Endothelial cell of umbilical vein (primary cell): ENCODE measurements at regions not wholly inside any gene's neighbourhood (a gene's known extent, or its start where the extent isn't known, plus 50 kb on each side); places are given as distances from the start of the nearest gene placed in this dataset.

Source experiments
- BruUV-seq: library from RNA; stranded (reverse); fragments of 400-500 nt; replicated peaks from 2 replicates; lab custom pipeline; 2021; lab: Mats Ljungman, UMichigan
- CTCF ChIA-PET: fragments of 300-600, 350-600 bp; sonication (Branson Sonifier 250); formaldehyde crosslinking; loops from one replicate; lab custom pipeline; 2021; ENCODE audit warnings: antibody characterized with exemption, inconsistent platforms; lab: Charles Lee
- POLR2A ChIA-PET: fragments of 300-600, 350-600 bp; sonication (Branson Sonifier 250); formaldehyde crosslinking; loops from one replicate; lab custom pipeline; 2021; ENCODE audit warnings: antibody characterized with exemption, inconsistent platforms; lab: Charles Lee
- DNase-seq: peaks from one replicate; pipeline ENCODE4 v3.0.0-alpha.2; 2011; ENCODE audit warnings: low read depth, low spot score
- FAIRE-seq: peaks from 2 replicates; lab custom pipeline; 2011; peaks lifted over from hg19 to GRCh38; lab: Jason Lieb, UNC
- H2AFZ ChIP-seq: 2 replicates; pipeline ENCODE4 v1.6.0; 2012; ENCODE audit warnings: low read depth, low read length, control low read depth, inconsistent platforms
- H3K27ac ChIP-seq: 2 replicates; pipeline ENCODE4 v1.5.1; 2011; ENCODE audit warnings: low read depth, mild to moderate bottlenecking, control low read depth, low read length, moderate library complexity; ENCODE audit not compliant: insufficient read depth
- H3K27me3 ChIP-seq, 2 experiments: 2 replicates each; pipeline versions ENCODE4 v1.6.0 to v1.6.1; 2011; ENCODE audit warnings: low read length in 2 of 2, mixed read lengths in 1 of 2; ENCODE audit not compliant: control insufficient read depth in 2 of 2, insufficient read depth in 2 of 2
- H3K36me3 ChIP-seq, 2 experiments: 2 replicates in 1 of 2; 3 replicates in 1 of 2; pipeline ENCODE4 v1.5.1; 2011; ENCODE audit warnings: low read length in 2 of 2, mild to moderate bottlenecking in 1 of 2, moderate library complexity in 1 of 2; ENCODE audit not compliant: control insufficient read depth in 2 of 2, insufficient read depth in 2 of 2; ENCODE audit errors: extremely low read depth in 1 of 2
- H3K4me1 ChIP-seq: 3 replicates; pipeline ENCODE4 v1.5.1; 2011; ENCODE audit warnings: mild to moderate bottlenecking, low read length; ENCODE audit not compliant: control insufficient read depth, insufficient read depth; ENCODE audit errors: extremely low read depth
- H3K4me2 ChIP-seq: 2 replicates; pipeline ENCODE4 v1.6.1; 2011; ENCODE audit warnings: low read length, control low read depth, mixed read lengths; ENCODE audit not compliant: insufficient read depth
- H3K4me3 ChIP-seq, 3 experiments: fragments of 200-600 bp in 1 of 3; sonication (generic), shearing (Covaris generic) in 1 of 3; replicated peaks in 1 of 3; 2 replicates each; pipeline ENCODE4 v1.5.1; 2011 to 2016; ENCODE audit warnings: control low read depth in 3 of 3, low read length in 3 of 3, mild to moderate bottlenecking in 2 of 3, inconsistent platforms in 1 of 3, low read depth in 1 of 3, moderate library complexity in 1 of 3; ENCODE audit not compliant: insufficient read depth in 1 of 3
- H3K79me2 ChIP-seq: 2 replicates; pipeline ENCODE4 v1.6.0; 2012; ENCODE audit warnings: low read length, inconsistent platforms; ENCODE audit not compliant: control insufficient read depth, insufficient read depth
- H3K9ac ChIP-seq: replicated peaks from 2 replicates; pipeline ENCODE3; 2011; ENCODE audit warnings: low read length, control low read depth; ENCODE audit not compliant: insufficient read depth; ENCODE audit errors: extremely low read depth
- H3K9me1 ChIP-seq: replicated peaks from 3 replicates; pipeline ENCODE4 v1.6.0; 2011; ENCODE audit warnings: mild to moderate bottlenecking, low read length; ENCODE audit not compliant: control insufficient read depth, insufficient read depth; ENCODE audit errors: extremely low read depth
- H3K9me3 ChIP-seq: replicated peaks from 2 replicates; pipeline ENCODE4 v1.5.1; 2012; ENCODE audit warnings: low read length, inconsistent platforms; ENCODE audit not compliant: control insufficient read depth, insufficient read depth
- H4K20me1 ChIP-seq: replicated peaks from 2 replicates; pipeline ENCODE3; 2011; ENCODE audit warnings: mild to moderate bottlenecking, low read length; ENCODE audit not compliant: control insufficient read depth, insufficient read depth; ENCODE audit errors: extremely low read depth
- EZH2 ChIP-seq: IDR thresholded peaks from 2 replicates; pipeline ENCODE4 v1.6.1; 2012; ENCODE audit warnings: borderline replicate concordance, low read depth, mild to moderate bottlenecking, moderate library complexity, low read length, inconsistent platforms; ENCODE audit not compliant: severe bottlenecking
- FOS ChIP-seq: IDR thresholded peaks from 2 replicates; pipeline ENCODE4 v1.6.1; 2011; ENCODE audit warnings: mild to moderate bottlenecking, low read length, moderate library complexity, borderline replicate concordance; ENCODE audit not compliant: insufficient read depth
- GATA2 ChIP-seq: IDR thresholded peaks from 2 replicates; pipeline ENCODE4 v1.7.0; 2011; ENCODE audit warnings: low read depth, mild to moderate bottlenecking, moderate library complexity, mixed read lengths, low read length; ENCODE audit not compliant: insufficient read length, insufficient read depth
- JUN ChIP-seq: IDR thresholded peaks from 2 replicates; pipeline ENCODE4 v1.6.1; 2011; ENCODE audit warnings: borderline replicate concordance, low read depth; ENCODE audit not compliant: insufficient read length, insufficient read depth
- MYC ChIP-seq: IDR thresholded peaks from one replicate; pipeline ENCODE4 v1.6.1; 2011; ENCODE audit warnings: mild to moderate bottlenecking, low read depth, low read length
- POLR2A ChIP-seq: IDR thresholded peaks from 2 replicates; pipeline ENCODE4 v1.6.1; 2012; ENCODE audit warnings: low read depth, mild to moderate bottlenecking, control low read depth, low read length
- POLR2AphosphoS5 ChIP-seq: IDR thresholded peaks from 2 replicates; pipeline ENCODE4 v1.6.1; 2012; ENCODE audit warnings: low read depth, mild to moderate bottlenecking, control low read depth, low read length, moderate library complexity; ENCODE audit not compliant: insufficient read depth
- dilution Hi-C: fragments of 300-500 bp; cut with MboI; formaldehyde crosslinking; loops from one replicate; pipeline ENCODE4 v1.15.0; 2019; ENCODE audit warnings: low sequenced_read_pairs; ENCODE audit not compliant: extremely low pct_ligation_motif_present
- intact Hi-C: fragments of 100-400 bp; cut with micrococcal nuclease; formaldehyde crosslinking; loops from one replicate; pipeline ENCODE4 v1.10.0; 2022
- TF ChIP-seq, protein P1 (sequence below), 2 donors: IDR thresholded peaks; 1 replicate in 1 of 2; 2 replicates in 1 of 2; pipeline ENCODE4 v1.5.1; 2011; ENCODE audit warnings: low read length in 2 of 2, mild to moderate bottlenecking in 2 of 2, moderate library complexity in 2 of 2, control low read depth in 1 of 2, inconsistent platforms in 1 of 2, low read depth in 1 of 2; ENCODE audit not compliant: insufficient read depth in 1 of 2; ENCODE audit errors: extremely low read depth in 1 of 2
- TF ChIP-seq, protein P2 (sequence below): IDR thresholded peaks from 2 replicates; pipeline ENCODE4 v1.6.1; 2011; ENCODE audit not compliant: insufficient read depth, insufficient read length

DNA sequence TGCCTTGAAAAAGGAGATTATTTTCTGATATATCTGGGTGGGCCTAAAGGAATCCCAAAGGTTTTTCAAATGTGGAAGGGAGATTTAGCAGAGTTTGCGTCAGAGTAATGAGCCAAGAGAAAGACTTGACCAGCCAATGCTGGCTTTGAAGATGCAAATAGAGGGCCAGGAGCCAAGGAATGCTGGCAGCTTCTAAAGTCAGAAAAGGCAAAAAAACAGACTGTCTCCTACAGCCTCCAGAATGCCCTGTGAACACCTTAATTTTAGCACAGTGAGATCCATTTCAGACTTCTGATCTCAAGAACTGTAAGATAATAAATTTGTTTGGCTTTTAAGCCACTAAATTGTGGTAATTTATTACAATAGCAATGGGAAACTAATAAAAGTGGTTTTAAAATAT lies 122.6 kb upstream of the FREM1 start:
- CTCF ChIA-PET = no interaction called here
- H3K36me3 ChIP-seq = no peaks in the 10 kb centered on the region
- H3K79me2 ChIP-seq = no peaks in the 10 kb centered on the region
- no peak for TF ChIP-seq EZH2
- TF ChIP-seq POLR2AphosphoS5 = no peak
- TF ChIP-seq FOS = no peak
- TF ChIP-seq GATA2 = no peak
- TF ChIP-seq, protein P1, sequence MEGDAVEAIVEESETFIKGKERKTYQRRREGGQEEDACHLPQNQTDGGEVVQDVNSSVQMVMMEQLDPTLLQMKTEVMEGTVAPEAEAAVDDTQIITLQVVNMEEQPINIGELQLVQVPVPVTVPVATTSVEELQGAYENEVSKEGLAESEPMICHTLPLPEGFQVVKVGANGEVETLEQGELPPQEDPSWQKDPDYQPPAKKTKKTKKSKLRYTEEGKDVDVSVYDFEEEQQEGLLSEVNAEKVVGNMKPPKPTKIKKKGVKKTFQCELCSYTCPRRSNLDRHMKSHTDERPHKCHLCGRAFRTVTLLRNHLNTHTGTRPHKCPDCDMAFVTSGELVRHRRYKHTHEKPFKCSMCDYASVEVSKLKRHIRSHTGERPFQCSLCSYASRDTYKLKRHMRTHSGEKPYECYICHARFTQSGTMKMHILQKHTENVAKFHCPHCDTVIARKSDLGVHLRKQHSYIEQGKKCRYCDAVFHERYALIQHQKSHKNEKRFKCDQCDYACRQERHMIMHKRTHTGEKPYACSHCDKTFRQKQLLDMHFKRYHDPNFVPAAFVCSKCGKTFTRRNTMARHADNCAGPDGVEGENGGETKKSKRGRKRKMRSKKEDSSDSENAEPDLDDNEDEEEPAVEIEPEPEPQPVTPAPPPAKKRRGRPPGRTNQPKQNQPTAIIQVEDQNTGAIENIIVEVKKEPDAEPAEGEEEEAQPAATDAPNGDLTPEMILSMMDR (IDR thresholded peaks at IDR 0.05; ENCODE audit: extremely low read depth in 1 of 2, insufficient read depth in 1 of 2, low read depth in 1 of 2, low read length in 2 of 2) = no peak
- TF ChIP-seq, protein P2, sequence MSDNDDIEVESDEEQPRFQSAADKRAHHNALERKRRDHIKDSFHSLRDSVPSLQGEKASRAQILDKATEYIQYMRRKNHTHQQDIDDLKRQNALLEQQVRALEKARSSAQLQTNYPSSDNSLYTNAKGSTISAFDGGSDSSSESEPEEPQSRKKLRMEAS = no peak
- no peak for TF ChIP-seq POLR2A
- no peak for TF ChIP-seq MYC
- no peak for TF ChIP-seq JUN
- dilution Hi-C loops = no loop called here
- DNase-seq (no peak), FAIRE-seq (no peak)
- H3K27ac ChIP-seq = no peak overlapping the region
- H3K27me3 ChIP-seq = peaks cover 0 to 2% of the 10 kb centered on the region in 2 experiments
- H3K9me3 ChIP-seq = no peaks in the 10 kb centered on the region
- no peak overlapping the region for H3K9ac ChIP-seq
- no TSS peak for BruUV-seq
- H2AFZ ChIP-seq = no peak overlapping the region
- intact Hi-C loops = no loop called here
- POLR2A ChIA-PET = no interaction called here
- H4K20me1 ChIP-seq = no peaks in the 10 kb centered on the region
- no peak overlapping the region for H3K4me3 ChIP-seq
- H3K4me1 ChIP-seq = no peaks in the 10 kb centered on the region
- H3K4me2 ChIP-seq = no peak overlapping the region
- no peaks in the 10 kb centered on the region for H3K9me1 ChIP-seq
